ENCODE measurements at regions not wholly inside any gene's neighbourhood (a gene's known extent, or its start where the extent isn't known, plus 50 kb on each side); places are given as distances from the start of the nearest gene placed in this dataset.

DNA sequence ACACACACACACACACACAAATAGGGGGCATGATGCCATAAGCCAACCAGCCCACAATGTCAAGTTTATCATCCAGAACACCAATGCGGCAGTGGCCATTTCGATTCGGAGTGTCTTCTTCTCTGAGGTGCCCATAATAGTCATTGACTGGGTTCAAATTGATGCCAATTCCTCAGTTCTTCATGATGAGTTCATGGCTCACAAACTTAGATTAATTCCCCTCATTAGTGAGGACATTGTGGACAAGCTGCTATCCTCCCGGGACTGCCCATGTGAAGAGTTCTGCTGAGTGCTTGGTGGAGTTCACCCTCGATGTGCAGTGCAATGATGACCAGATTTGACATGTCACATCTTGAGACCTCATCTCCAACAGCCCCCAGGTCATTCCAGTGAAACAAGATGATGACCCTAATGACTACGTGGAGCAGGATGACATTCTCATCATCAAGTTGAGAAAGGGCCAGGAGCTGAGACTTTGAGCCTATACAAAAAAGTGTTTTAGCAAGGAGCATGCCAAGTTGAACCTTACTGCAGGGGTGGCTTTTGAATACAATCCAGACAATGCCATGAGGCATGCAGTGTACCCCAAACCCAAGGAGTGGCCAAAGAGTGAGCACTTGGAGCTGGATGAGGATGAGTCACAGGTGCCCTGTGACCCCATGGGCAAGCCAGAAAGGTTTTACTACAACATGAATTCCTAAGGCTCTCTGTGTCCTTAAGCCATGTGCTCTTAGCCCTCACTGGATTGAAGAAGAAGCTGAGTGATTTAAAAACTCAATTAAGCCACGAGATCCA, 211.6 kb upstream of the SAMSN1 start:
- TF ChIP-seq MAFF (IDR thresholded peaks at IDR 0.05; ENCODE audit: low read length) (no peak), MED1 (CRISPR knock-in tag; IDR thresholded peaks at IDR 0.05; ENCODE audit: borderline replicate concordance) (no peak), SMC3 (conservative IDR thresholded peaks at IDR 0.05; ENCODE audit: insufficient read depth, low read depth, low read length) (no peak), EZH2 (IDR thresholded peaks at IDR 0.05; ENCODE audit: borderline replicate concordance, low read depth, low read length) (no peak)
- TF ChIP-seq, protein P1, sequence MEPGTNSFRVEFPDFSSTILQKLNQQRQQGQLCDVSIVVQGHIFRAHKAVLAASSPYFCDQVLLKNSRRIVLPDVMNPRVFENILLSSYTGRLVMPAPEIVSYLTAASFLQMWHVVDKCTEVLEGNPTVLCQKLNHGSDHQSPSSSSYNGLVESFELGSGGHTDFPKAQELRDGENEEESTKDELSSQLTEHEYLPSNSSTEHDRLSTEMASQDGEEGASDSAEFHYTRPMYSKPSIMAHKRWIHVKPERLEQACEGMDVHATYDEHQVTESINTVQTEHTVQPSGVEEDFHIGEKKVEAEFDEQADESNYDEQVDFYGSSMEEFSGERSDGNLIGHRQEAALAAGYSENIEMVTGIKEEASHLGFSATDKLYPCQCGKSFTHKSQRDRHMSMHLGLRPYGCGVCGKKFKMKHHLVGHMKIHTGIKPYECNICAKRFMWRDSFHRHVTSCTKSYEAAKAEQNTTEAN (CRISPR knock-in tag; IDR thresholded peaks at IDR 0.05) = no peak

All from K562 (cell line).